SK-MEL-5 (cell line): ENCODE measurements at regions not wholly inside any gene's neighbourhood (a gene's known extent, or its start where the extent isn't known, plus 50 kb on each side); places are given as distances from the start of the nearest gene placed in this dataset.

Source experiments
- DNase-seq: peaks from one replicate; pipeline ENCODE4 v3.0.0-alpha.2; 2016; ENCODE audit warnings: low read depth, low spot score
- in situ Hi-C: cut with HindIII; loops from 2 replicates; pipeline ENCODE4 v1.10.0; 2016; ENCODE audit warnings: low sequenced_read_pairs, high pct_unique_total_duplicates, low pct_unique_long_range_greater_than_20kb

- DNase-seq, result no peak
- in situ Hi-C loops, result no loop called here
These were observed 114.2 kb downstream of the SIK1 start for GRCh38 chr21:43312751-43313169.

- in situ Hi-C loops, result no loop called here
- DNase-seq, result no peak
These were observed 114.9 kb downstream of the SIK1 start for GRCh38 chr21:43312011-43312410.

GRCh38 chr21:43311301-43311817 is 115.6 kb downstream of the SIK1 start:
- DNase-seq, result no peak
- in situ Hi-C loops, result no loop called here

- DNase-seq, result no peak
- in situ Hi-C loops, result no loop called here
These were observed 118.1 kb downstream of the SIK1 start for GRCh38 chr21:43308815-43309283.

GRCh38 chr21:43308101-43308814 is 118.7 kb downstream of the SIK1 start:
- DNase-seq, result no peak
- in situ Hi-C loops, result no loop called here

- in situ Hi-C loops, result no loop called here
These were observed 119.3 kb downstream of the SIK1 start for GRCh38 chr21:43307677-43308070.

GRCh38 chr21:43306911-43307676 is 119.8 kb downstream of the SIK1 start:
- peak; percentile 55 for DNase-seq
- in situ Hi-C loops, result no loop called here

More at GRCh38 chr21:43307677-43308070, 119.3 kb downstream of the SIK1 start:
- no peak for DNase-seq

- no peak for DNase-seq
- in situ Hi-C loops, result no loop called here
These were observed 120.5 kb downstream of the SIK1 start for GRCh38 chr21:43306391-43306790.

- no peak for DNase-seq
- in situ Hi-C loops, result no loop called here
These were observed 121.1 kb downstream of the SIK1 start for GRCh38 chr21:43305811-43306311.

GRCh38 chr21:43305336-43305665 is 121.6 kb downstream of the SIK1 start:
- no peak for DNase-seq
- in situ Hi-C loops, result no loop called here

GRCh38 chr21:43304621-43305335 is 122.2 kb downstream of the SIK1 start:
- in situ Hi-C loops, result no loop called here
- DNase-seq, result no peak

GRCh38 chr21:43304206-43304605 is 122.7 kb downstream of the SIK1 start:
- DNase-seq, result no peak
- in situ Hi-C loops, result no loop called here

- in situ Hi-C loops, result no loop called here
- no peak for DNase-seq
These were observed 123.4 kb downstream of the SIK1 start for GRCh38 chr21:43303275-43304178.

GRCh38 chr21:43302769-43303168 is 124.2 kb downstream of the SIK1 start:
- in situ Hi-C loops, result no loop called here

GRCh38 chr21:43302062-43302700 is 124.8 kb downstream of the SIK1 start:
- DNase-seq, result no peak
- in situ Hi-C loops, result no loop called here

More at GRCh38 chr21:43302769-43303168, 124.2 kb downstream of the SIK1 start:
- DNase-seq, result no peak

- DNase-seq, result no peak
- in situ Hi-C loops, result no loop called here
These were observed 125.4 kb downstream of the SIK1 start for GRCh38 chr21:43301409-43302061.
